NCI-H1105 treated with DMSO at 0.1 percent for 48 hours (cell line): ENCODE measurements at regions not wholly inside any gene's neighbourhood (a gene's known extent, or its start where the extent isn't known, plus 50 kb on each side); places are given as distances from the start of the nearest gene placed in this dataset.
"Not testable (repeated sequence)": the region's sequence is repeated elsewhere in the genome, so short reads cannot be mapped to it uniquely, and the experiment has no call there.

Experiments
- DNase-seq: peaks from one replicate; lab custom pipeline; 2025; lab: John Stamatoyannopoulos, UW

- no peak for DNase-seq
These were observed 69.4 kb upstream of the FBXL17 start for GRCh38 chr5:108451269-108451668.

GRCh38 chr5:108444130-108444529, 62.2 kb upstream of the FBXL17 start:
- DNase-seq = not testable (repeated sequence)

GRCh38 chr5:108442063-108442651, 60.3 kb upstream of the FBXL17 start:
- not testable (repeated sequence) for DNase-seq

GRCh38 chr5:108437425-108437824, 55.5 kb upstream of the FBXL17 start:
- DNase-seq = no peak

- no peak for DNase-seq
These were observed 54.8 kb upstream of the FBXL17 start for GRCh38 chr5:108436696-108437095.

GRCh38 chr5:108433600-108433999, 51.7 kb upstream of the FBXL17 start:
- DNase-seq = no peak

- no peak for DNase-seq
These were observed 50.1 kb upstream of the FBXL17 start for GRCh38 chr5:108432024-108432423.
